H9 (cell line): ENCODE measurements at regions not wholly inside any gene's neighbourhood (a gene's known extent, or its start where the extent isn't known, plus 50 kb on each side); places are given as distances from the start of the nearest gene placed in this dataset.

Source experiments
- DNase-seq: peaks from one replicate; pipeline ENCODE4 v3.0.0-alpha.2; 2017
- H2AFZ ChIP-seq: one replicate; pipeline ENCODE4 v1.6.1; 2013; ENCODE audit warnings: mild to moderate bottlenecking, low read length, control low read depth, moderate library complexity
- H2AK5ac ChIP-seq: 2 replicates; pipeline ENCODE4 v1.6.1; 2013; ENCODE audit warnings: low read length, control low read depth, mixed read lengths; ENCODE audit not compliant: insufficient read length
- H2BK120ac ChIP-seq: one replicate; pipeline ENCODE4 v1.6.1; 2013; ENCODE audit warnings: low read depth, mild to moderate bottlenecking, low read length, control low read depth, inconsistent platforms; ENCODE audit not compliant: poor library complexity, severe bottlenecking
- H2BK12ac ChIP-seq: 2 replicates; pipeline ENCODE4 v1.6.1; 2013; ENCODE audit warnings: low read length, control low read depth, mixed read lengths, low read depth; ENCODE audit not compliant: insufficient read length
- H2BK15ac ChIP-seq: 2 replicates; pipeline ENCODE4 v1.6.1; 2013; ENCODE audit warnings: low read depth, low read length, control low read depth
- H2BK20ac ChIP-seq: one replicate; pipeline ENCODE4 v1.6.1; 2013; ENCODE audit warnings: low read depth, mild to moderate bottlenecking, low read length, control low read depth, inconsistent platforms; ENCODE audit not compliant: poor library complexity, severe bottlenecking
- H2BK5ac ChIP-seq: 2 replicates; pipeline ENCODE4 v1.6.1; 2013; ENCODE audit warnings: low read length, control low read depth, mixed read lengths; ENCODE audit not compliant: insufficient read length
- H3K14ac ChIP-seq: 2 replicates; pipeline ENCODE4 v1.6.1; 2013; ENCODE audit warnings: low read length, control low read depth; ENCODE audit not compliant: insufficient read depth
- H3K18ac ChIP-seq: 2 replicates; pipeline ENCODE4 v1.6.1; 2013; ENCODE audit warnings: low read depth, mild to moderate bottlenecking, mixed read lengths, low read length, control low read depth; ENCODE audit not compliant: insufficient read length
- H3K23ac ChIP-seq: 2 replicates; pipeline ENCODE4 v1.6.1; 2013; ENCODE audit warnings: low read length, control low read depth, mixed read lengths, low read depth; ENCODE audit not compliant: insufficient read length
- H3K23me2 ChIP-seq: 2 replicates; pipeline ENCODE4 v1.6.1; 2013; ENCODE audit warnings: low read depth, mild to moderate bottlenecking, mixed read lengths, low read length, control low read depth; ENCODE audit not compliant: insufficient read length, poor library complexity, severe bottlenecking
- H3K27ac ChIP-seq: 2 replicates; pipeline ENCODE4 v1.5.1; 2013; ENCODE audit warnings: low read length, control low read depth, mixed read lengths, low read depth; ENCODE audit not compliant: insufficient read length
- H3K27me3 ChIP-seq: 2 replicates; pipeline ENCODE4 v1.6.1; 2013; ENCODE audit warnings: low read length, control low read depth, inconsistent platforms; ENCODE audit not compliant: insufficient read depth
- H3K4ac ChIP-seq: 2 replicates; pipeline ENCODE4 v1.6.1; 2013; ENCODE audit warnings: low read depth, mild to moderate bottlenecking, control low read depth, inconsistent platforms, low read length, moderate library complexity
- H3K4me1 ChIP-seq: 2 replicates; pipeline ENCODE4 v1.6.1; 2013; ENCODE audit warnings: low read length, control low read depth, inconsistent platforms; ENCODE audit not compliant: insufficient read depth
- H3K4me2 ChIP-seq: 2 replicates; pipeline ENCODE4 v1.6.1; 2013; ENCODE audit warnings: low read length, control low read depth, mixed read lengths; ENCODE audit not compliant: insufficient read length, insufficient read depth
- H3K56ac ChIP-seq: 2 replicates; pipeline ENCODE4 v1.6.1; 2013; ENCODE audit warnings: low read depth, mild to moderate bottlenecking, mixed read lengths, low read length, control low read depth; ENCODE audit not compliant: insufficient read length
- H3K79me1 ChIP-seq: 2 replicates; pipeline ENCODE4 v1.6.1; 2013; ENCODE audit warnings: low read depth, mild to moderate bottlenecking, moderate library complexity, low read length, control low read depth, inconsistent platforms; ENCODE audit not compliant: insufficient read depth, poor library complexity, severe bottlenecking
- H3K79me2 ChIP-seq: 2 replicates; pipeline ENCODE4 v1.6.1; 2013; ENCODE audit warnings: low read length, control low read depth, inconsistent platforms; ENCODE audit not compliant: insufficient read depth
- H3K9ac ChIP-seq: 2 replicates; pipeline ENCODE4 v1.6.1; 2013; ENCODE audit warnings: low read length, control low read depth, mixed read lengths; ENCODE audit not compliant: insufficient read length; ENCODE audit errors: extremely low read depth
- H3K9me3 ChIP-seq: one replicate; pipeline ENCODE4 v1.6.1; 2013; ENCODE audit warnings: low read depth, low read length, inconsistent platforms; ENCODE audit not compliant: control insufficient read depth
- H3T11ph ChIP-seq: one replicate; pipeline ENCODE4 v1.6.1; 2013; ENCODE audit warnings: mild to moderate bottlenecking, low read length, control low read depth, inconsistent platforms
- H4K20me1 ChIP-seq: one replicate; pipeline ENCODE4 v1.6.1; 2013; ENCODE audit not compliant: control insufficient read depth, insufficient read length, insufficient read depth
- H4K5ac ChIP-seq: 2 replicates; pipeline ENCODE4 v1.6.1; 2013; ENCODE audit warnings: low read depth, mild to moderate bottlenecking, mixed read lengths, low read length, control low read depth; ENCODE audit not compliant: insufficient read length
- H4K8ac ChIP-seq: replicated peaks from 2 replicates; pipeline ENCODE4 v1.6.1; 2013; ENCODE audit warnings: low read length, control low read depth, mixed read lengths, low read depth; ENCODE audit not compliant: insufficient read length
- H4K91ac ChIP-seq: 2 replicates; pipeline ENCODE4 v1.6.1; 2013; ENCODE audit warnings: low read depth, mild to moderate bottlenecking, moderate library complexity, mixed read lengths, low read length, control low read depth; ENCODE audit not compliant: insufficient read length
- H3K27ac Mint-ChIP-seq, 3 experiments: 2 replicates in 2 of 3; 3 replicates in 1 of 3; pipeline ENCODE4 v1.8.0; 2020 to 2021; ENCODE audit warnings: mixed read lengths in 3 of 3, mild to moderate bottlenecking in 1 of 3, moderate library complexity in 1 of 3
- H3K27me3 Mint-ChIP-seq: 2 replicates; pipeline ENCODE4 v1.8.0; 2021; ENCODE audit warnings: low read depth, mild to moderate bottlenecking, moderate library complexity, mixed read lengths
- H3K36me3 Mint-ChIP-seq, 3 experiments: 2 replicates in 2 of 3; 3 replicates in 1 of 3; pipeline ENCODE4 v1.8.0; 2020 to 2021; ENCODE audit warnings: low read depth in 3 of 3, mixed read lengths in 3 of 3; ENCODE audit not compliant: insufficient read depth in 1 of 3
- H3K4me1 Mint-ChIP-seq, 2 experiments: 2 replicates each; pipeline ENCODE4 v1.8.0; 2020; ENCODE audit warnings: mixed read lengths in 2 of 2
- H3K4me3 Mint-ChIP-seq, 2 experiments: 2 replicates in 1 of 2; 3 replicates in 1 of 2; pipeline ENCODE4 v1.8.0; 2020 to 2021; ENCODE audit warnings: mild to moderate bottlenecking in 2 of 2, mixed read lengths in 2 of 2, moderate library complexity in 1 of 2
- H3K9me3 Mint-ChIP-seq, 2 experiments: 2 replicates in 1 of 2; 3 replicates in 1 of 2; pipeline ENCODE4 v1.8.0; 2020; ENCODE audit warnings: mild to moderate bottlenecking in 2 of 2, mixed read lengths in 2 of 2, moderate library complexity in 1 of 2
- CTCF ChIP-seq: fragments of 200-600 bp; sonication (generic); conservative IDR thresholded peaks from 3 replicates; pipeline ENCODE4 v1.8.0; 2021; ENCODE audit warnings: antibody characterized with exemption, mild to moderate bottlenecking
- WGBS: extraction: QIAGEN DNeasy Blood & Tissue Kit; methylation state at CpG from one replicate; pipeline ENCODE4 v1.1.7; 2013; ENCODE audit warnings: missing lambda C conversion rate, low lambda C conversion rate, mixed read lengths; ENCODE audit not compliant: insufficient read length; ENCODE audit errors: extremely low coverage; 5-methylcytosine and 5-hydroxymethylcytosine counted together

GRCh38 chr1:221241592-221241991 is 362.3 kb downstream of the HLX start:
- no peak overlapping the region for H3K4me2 ChIP-seq
- H3K4me1 ChIP-seq = no peaks in the 10 kb centered on the region
- H3K9ac ChIP-seq = no peak overlapping the region
- H3K9me3 ChIP-seq = no peaks in the 10 kb centered on the region
- H3K27me3 ChIP-seq = no peaks in the 10 kb centered on the region
- no peak overlapping the region for H3K56ac ChIP-seq
- H3K79me1 ChIP-seq = no peaks in the 10 kb centered on the region
- H2BK120ac ChIP-seq = no peak overlapping the region
- Mint-ChIP-seq H3K27ac (no peak overlapping the region), H3K4me1 (peaks cover 2 to 5% of the 10 kb centered on the region in 2 experiments; a peak in 2 of 4 replicates), H3K36me3 (no peaks in the 10 kb centered on the region), H3K4me3 (no peak overlapping the region), H3K27me3 (no peaks in the 10 kb centered on the region), H3K9me3 (0 out of 5 replicates have a peak, but pooled peaks cover 0 to 2% of the 10 kb centered on the region in 2 experiments)
- H3K23ac ChIP-seq = no peak overlapping the region
- H3K18ac ChIP-seq = no peak overlapping the region
- TF ChIP-seq CTCF = no peak
- H4K91ac ChIP-seq = no peak overlapping the region
- H3K4ac ChIP-seq = no peak overlapping the region
- H2BK15ac ChIP-seq = no peak overlapping the region
- no peak overlapping the region for H3T11ph ChIP-seq
- no peak overlapping the region for H2AFZ ChIP-seq
- H4K8ac ChIP-seq = no peak overlapping the region
- no peaks in the 10 kb centered on the region for H3K79me2 ChIP-seq
- no peak for DNase-seq
- no peaks in the 10 kb centered on the region for H3K23me2 ChIP-seq
- H2BK5ac ChIP-seq = no peak overlapping the region
- no peak overlapping the region for H3K14ac ChIP-seq
- H2BK20ac ChIP-seq = no peak overlapping the region
- no CpG with 5 or more reads among the region's 2 CpGs for WGBS
- no peak overlapping the region for H4K5ac ChIP-seq
- no peak overlapping the region for H2BK12ac ChIP-seq
- no peaks in the 10 kb centered on the region for H4K20me1 ChIP-seq
- H3K27ac ChIP-seq = no peak overlapping the region
- no peak overlapping the region for H2AK5ac ChIP-seq
